Inflammatory macrophage treated with lipopolysaccharide for 4 hours (primary cell): ENCODE measurements at regions not wholly inside any gene's neighbourhood (a gene's known extent, or its start where the extent isn't known, plus 50 kb on each side); places are given as distances from the start of the nearest gene placed in this dataset.
A peak's percentile ranks its signal among the peaks of the same experiment; 100 is the strongest.

Experiments
- DNase-seq: peaks from one replicate; pipeline ENCODE4 v3.0.0-alpha.2; 2020

- DNase-seq, result no peak
Observed at GRCh38 chr13:33891196-33891742, 73.3 kb downstream of the RFC3 start.

- DNase-seq, result no peak
Observed at GRCh38 chr13:33893559-33893958, 75.6 kb downstream of the RFC3 start.

- DNase-seq, result no peak
Observed at GRCh38 chr13:33904431-33904830, 86.5 kb downstream of the RFC3 start.

GRCh38 chr13:33908116-33908515 is 90.2 kb downstream of the RFC3 start:
- DNase-seq, result no peak

- no peak for DNase-seq
Observed at GRCh38 chr13:33910255-33910654, 92.3 kb downstream of the RFC3 start.

- DNase-seq, result no peak
Observed at GRCh38 chr13:33911521-33911920, 93.6 kb downstream of the RFC3 start.

GRCh38 chr13:33913829-33914228 is 95.9 kb downstream of the RFC3 start:
- DNase-seq, result no peak

GRCh38 chr13:33917190-33917589 is 99.2 kb downstream of the RFC3 start:
- DNase-seq, result no peak

GRCh38 chr13:33918199-33918932 is 100.4 kb downstream of the RFC3 start:
- peak; percentile 70 for DNase-seq

GRCh38 chr13:33919120-33919519 is 101.2 kb downstream of the RFC3 start:
- no peak for DNase-seq

- DNase-seq, result no peak
Observed at GRCh38 chr13:33925563-33925962, 107.6 kb downstream of the RFC3 start.

- no peak for DNase-seq
Observed at GRCh38 chr13:33927315-33927714, 109.4 kb downstream of the RFC3 start.

- DNase-seq, result peak; percentile 16
Observed at GRCh38 chr13:33931397-33932311, 113.7 kb downstream of the RFC3 start.

GRCh38 chr13:33932769-33933406 is 114.9 kb downstream of the RFC3 start:
- DNase-seq, result no peak

- DNase-seq, result no peak
Observed at GRCh38 chr13:33933810-33934209, 115.9 kb downstream of the RFC3 start.

GRCh38 chr13:33934343-33934742 is 116.4 kb downstream of the RFC3 start:
- no peak for DNase-seq

GRCh38 chr13:33934951-33935371 is 117.0 kb downstream of the RFC3 start:
- DNase-seq, result no peak

- DNase-seq, result no peak
Observed at GRCh38 chr13:33935969-33936368, 118.0 kb downstream of the RFC3 start.

GRCh38 chr13:33937373-33938098 is 119.6 kb downstream of the RFC3 start:
- DNase-seq, result no peak

- no peak for DNase-seq
Observed at GRCh38 chr13:33940256-33940655, 122.3 kb downstream of the RFC3 start.

- no peak for DNase-seq
Observed at GRCh38 chr13:33940898-33941297, 122.9 kb downstream of the RFC3 start.

- DNase-seq, result no peak
Observed at GRCh38 chr13:33945477-33945876, 127.5 kb downstream of the RFC3 start.

GRCh38 chr13:33953203-33953602 is 135.3 kb downstream of the RFC3 start:
- no peak for DNase-seq
